HCT116 (cell line): ENCODE measurements at regions not wholly inside any gene's neighbourhood (a gene's known extent, or its start where the extent isn't known, plus 50 kb on each side); places are given as distances from the start of the nearest gene placed in this dataset.

Experiments
- ATAC-seq: fragments of 200-7000 bp; cut with Tn5 transposase; 2 replicates; pipeline ENCODE4 v1.9.1; 2020; ENCODE audit warnings: mild to moderate bottlenecking, moderate library complexity
- BruUV-seq: library from RNA; stranded (reverse); fragments of 400-500 nt; replicated peaks from 2 replicates; lab custom pipeline; 2021; lab: Mats Ljungman, UMichigan
- CTCF ChIA-PET: fragments of 300-600 bp; sonication (Branson Sonifier 250); formaldehyde crosslinking; loops from one replicate; lab custom pipeline; 2021; ENCODE audit warnings: antibody characterized with exemption; lab: Charles Lee
- POLR2A ChIA-PET: fragments of 300-600, 350-600 bp; sonication (Branson Sonifier 250); formaldehyde crosslinking; loops from one replicate; lab custom pipeline; 2021; ENCODE audit warnings: antibody characterized with exemption; lab: Charles Lee
- RAD21 ChIA-PET, 2 experiments: fragments of 300-600 bp; sonication (Branson Sonifier 250); formaldehyde crosslinking; loops; one replicate each; lab custom pipeline; 2023; ENCODE audit warnings: low total read pairs in 2 of 2; ENCODE audit not compliant: uncharacterized antibody in 2 of 2, unreplicated experiment in 2 of 2, low non-redundant PET in 1 of 2; lab: Charles Lee
- DNase-seq: peaks from one replicate; pipeline ENCODE4 v3.0.0-alpha.2; 2010; ENCODE audit warnings: low read depth, low spot score
- H2AFZ ChIP-seq: fragments of 200-600 bp; shearing (Covaris generic), sonication (generic); 2 replicates; pipeline ENCODE4 v1.6.1; 2017; ENCODE audit warnings: low read depth, mixed run types, mixed read lengths, antibody characterized with exemption, low read length; ENCODE audit not compliant: poor library complexity, severe bottlenecking
- H3K27ac ChIP-seq: 2 replicates; pipeline ENCODE4 v1.5.1; 2012; ENCODE audit warnings: low read depth, low read length
- H3K27me3 ChIP-seq: fragments of 200-600 bp; sonication (generic); 2 replicates; pipeline ENCODE4 v1.6.1; 2016; ENCODE audit warnings: mixed run types, low read length, mixed read lengths; ENCODE audit not compliant: insufficient read depth
- H3K36me3 ChIP-seq, 2 experiments: fragments of 200-500 bp in 1 of 2; fragments of 200-600 bp in 1 of 2; sonication (Bioruptor generic) in 1 of 2; sonication (generic) in 1 of 2; 2 replicates each; pipeline versions ENCODE4 v1.5.1 to v1.6.1; 2014 to 2016; ENCODE audit warnings: low read length in 2 of 2, inconsistent platforms in 1 of 2, mixed read lengths in 1 of 2, mixed run types in 1 of 2; ENCODE audit not compliant: insufficient read depth in 2 of 2, control insufficient read depth in 1 of 2
- H3K4me1 ChIP-seq, 2 experiments: fragments of 200-600 bp in 1 of 2; sonication (generic) in 1 of 2; 2 replicates each; pipeline versions ENCODE4 v1.5.1 to v1.6.1; 2012 to 2017; ENCODE audit warnings: low read length in 2 of 2, inconsistent platforms in 1 of 2, mild to moderate bottlenecking in 1 of 2, mixed read lengths in 1 of 2, mixed run types in 1 of 2, moderate library complexity in 1 of 2; ENCODE audit not compliant: insufficient read depth in 2 of 2, control insufficient read depth in 1 of 2
- H3K4me2 ChIP-seq: fragments of 200-600 bp; sonication (generic); 2 replicates; pipeline ENCODE4 v1.6.1; 2017; ENCODE audit warnings: mixed run types, low read length, mixed read lengths
- H3K4me3 ChIP-seq, 2 experiments: fragments of 200-600 bp in 1 of 2; sonication (generic) in 1 of 2; replicated peaks in 1 of 2; 2 replicates each; pipeline ENCODE4 v1.5.1; 2011 to 2016; ENCODE audit warnings: low read length in 2 of 2, control low read depth in 1 of 2, low read depth in 1 of 2, mild to moderate bottlenecking in 1 of 2, mixed read lengths in 1 of 2, mixed run types in 1 of 2
- H3K79me2 ChIP-seq: fragments of 200-600 bp; sonication (generic); 2 replicates; pipeline ENCODE4 v1.6.1; 2017; ENCODE audit warnings: mild to moderate bottlenecking, mixed run types, low read length, moderate library complexity, mixed read lengths; ENCODE audit not compliant: insufficient read depth
- H3K9ac ChIP-seq: fragments of 200-600 bp; sonication (generic); 2 replicates; pipeline ENCODE4 v1.6.1; 2016; ENCODE audit warnings: low read length, mixed read lengths
- H3K9me2 ChIP-seq: fragments of 200-600 bp; sonication (generic), shearing (Covaris generic); 2 replicates; pipeline ENCODE4 v1.6.1; 2017; ENCODE audit warnings: mixed run types, mild to moderate bottlenecking, moderate library complexity; ENCODE audit not compliant: insufficient read depth
- H3K9me3 ChIP-seq, 2 experiments: fragments of 200-500 bp in 1 of 2; fragments of 200-600 bp in 1 of 2; sonication (Bioruptor generic) in 1 of 2; sonication (generic) in 1 of 2; 2 replicates each; pipeline ENCODE4 v1.6.1; 2014 to 2017; ENCODE audit warnings: low read length in 2 of 2, mixed read lengths in 2 of 2, inconsistent platforms in 1 of 2, low read depth in 1 of 2, mild to moderate bottlenecking in 1 of 2, mixed run types in 1 of 2, moderate library complexity in 1 of 2; ENCODE audit not compliant: control insufficient read depth in 1 of 2, insufficient read depth in 1 of 2
- H4K20me1 ChIP-seq: fragments of 200-600 bp; sonication (generic), shearing (Covaris generic); 2 replicates; pipeline ENCODE4 v1.6.1; 2017; ENCODE audit warnings: mixed run types, mild to moderate bottlenecking, moderate library complexity; ENCODE audit not compliant: insufficient read depth
- CTCF ChIP-seq, 3 experiments: fragments of 200-600 bp in 1 of 3; sonication (generic) in 1 of 3; IDR thresholded peaks in 2 of 3; conservative IDR thresholded peaks in 1 of 3; 2 replicates each; pipeline ENCODE4 v1.5.1; 2012 to 2017; ENCODE audit warnings: low read depth in 2 of 3, low read length in 2 of 3, antibody characterized with exemption in 1 of 3, borderline replicate concordance in 1 of 3, control low read depth in 1 of 3, mild to moderate bottlenecking in 1 of 3, mixed read lengths in 1 of 3, mixed run types in 1 of 3, moderate library complexity in 1 of 3; ENCODE audit not compliant: insufficient read depth in 1 of 3
- POLR2A ChIP-seq: IDR thresholded peaks from 2 replicates; pipeline ENCODE4 v1.7.0; 2011; ENCODE audit warnings: borderline replicate concordance; ENCODE audit not compliant: insufficient read depth, insufficient read length; ENCODE audit errors: extremely low read depth
- POLR2AphosphoS5 ChIP-seq: IDR thresholded peaks from 2 replicates; pipeline ENCODE4 v1.6.1; 2011; ENCODE audit warnings: mild to moderate bottlenecking, low read depth, low read length, moderate library complexity
- SIN3A ChIP-seq: IDR thresholded peaks from 2 replicates; pipeline ENCODE4 v1.6.1; 2012; ENCODE audit warnings: low read depth
- SP1 ChIP-seq: IDR thresholded peaks from 2 replicates; pipeline ENCODE4 v1.6.1; 2012; ENCODE audit warnings: low read depth
- TCF7L2 ChIP-seq: IDR thresholded peaks from 2 replicates; pipeline ENCODE4 v1.7.0; 2011; ENCODE audit warnings: borderline replicate concordance, inconsistent platforms; ENCODE audit not compliant: insufficient read depth, insufficient read length; ENCODE audit errors: extremely low read depth
- YY1 ChIP-seq: IDR thresholded peaks from 2 replicates; pipeline ENCODE4 v1.6.1; 2011; ENCODE audit warnings: low read length, low read depth, moderate library complexity, mild to moderate bottlenecking; ENCODE audit not compliant: insufficient replicate concordance; ENCODE audit errors: extremely low read depth
- ZFX ChIP-seq: fragments of 450-650 bp; IDR thresholded peaks from 2 replicates; pipeline ENCODE4 v1.6.1; 2017
- intact Hi-C: fragments of 100-400 bp; cut with micrococcal nuclease; formaldehyde crosslinking; loops from 2 replicates; pipeline ENCODE4 v1.10.0; 2022

DNA sequence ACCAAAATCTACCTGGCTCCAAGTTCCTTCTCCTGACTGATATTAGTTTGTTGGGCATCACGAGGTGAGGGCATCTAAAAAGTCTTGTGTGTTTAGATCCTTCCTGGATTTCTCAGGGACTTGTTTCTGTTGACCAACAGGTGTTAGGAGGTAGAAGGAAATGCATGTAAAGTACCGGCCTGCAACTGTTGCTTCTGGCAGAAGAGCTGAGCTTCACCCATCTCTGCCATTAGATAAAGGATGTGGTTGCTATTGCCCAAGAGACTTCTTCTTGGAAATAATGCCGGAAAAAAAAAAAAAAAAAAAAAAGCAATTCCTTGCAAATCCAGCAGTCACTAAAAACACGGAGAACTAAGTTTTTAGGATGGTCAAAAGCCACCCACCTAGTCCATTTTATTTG is 303.1 kb downstream of the CDH26 start:
- ATAC-seq (no peak), DNase-seq (no peak)
- no peak overlapping the region for H3K4me3 ChIP-seq
- BruUV-seq = no TSS peak
- CTCF ChIA-PET = no interaction called here
- intact Hi-C loops = no loop called here
- no peaks in the 10 kb centered on the region for H3K9me3 ChIP-seq
- H3K4me1 ChIP-seq = no peaks in the 10 kb centered on the region
- POLR2A ChIA-PET = no interaction called here
- H3K9me2 ChIP-seq = no peaks in the 10 kb centered on the region
- no peak overlapping the region for H3K27ac ChIP-seq
- H3K79me2 ChIP-seq = no peaks in the 10 kb centered on the region
- RAD21 ChIA-PET = no interaction called here
- H3K36me3 ChIP-seq = no peaks in the 10 kb centered on the region
- no peak overlapping the region for H3K4me2 ChIP-seq
- TF ChIP-seq POLR2A = no peak
- no peak for TF ChIP-seq SP1
- TF ChIP-seq SIN3A = no peak
- TF ChIP-seq TCF7L2 = no peak
- no peak for TF ChIP-seq YY1
- TF ChIP-seq ZFX = no peak
- no peak for TF ChIP-seq CTCF (IDR thresholded peaks at IDR 0.05 in 2 of 3, conservative IDR thresholded peaks at IDR 0.05 in 1 of 3; ENCODE audit: borderline replicate concordance in 1 of 3, insufficient read depth in 1 of 3, low read depth in 2 of 3, low read length in 2 of 3)
- TF ChIP-seq POLR2AphosphoS5 = no peak
- TF ChIP-seq, all 23 proteins: peak for 0
- H4K20me1 ChIP-seq = no peaks in the 10 kb centered on the region
- no peak overlapping the region for H3K9ac ChIP-seq
- H3K27me3 ChIP-seq = no peaks in the 10 kb centered on the region
- H2AFZ ChIP-seq = no peak overlapping the region
